Ascending aorta (tissue), 2 donors: ENCODE measurements at regions not wholly inside any gene's neighbourhood (a gene's known extent, or its start where the extent isn't known, plus 50 kb on each side); places are given as distances from the start of the nearest gene placed in this dataset.

Source experiments
- DNase-seq, 2 donors: peaks; one replicate each; pipeline ENCODE4 v3.0.0-alpha.2; 2019; ENCODE audit warnings: low spot score in 2 of 2
- H3K27ac ChIP-seq, 2 donors: fragments of 200-600 bp; sonication (generic); one replicate each; pipeline ENCODE4 v1.5.1; 2016 to 2017; ENCODE audit warnings: mild to moderate bottlenecking in 1 of 2
- H3K27me3 ChIP-seq: fragments of 200-600 bp; sonication (generic); one replicate; pipeline ENCODE4 v1.5.1; 2017
- H3K36me3 ChIP-seq, 2 donors: fragments of 200-600 bp; sonication (generic); one replicate each; pipeline ENCODE4 v1.5.1; 2016
- H3K4me1 ChIP-seq, 2 donors: fragments of 200-600 bp; sonication (generic); one replicate each; pipeline ENCODE4 v1.5.1; 2016 to 2017; ENCODE audit warnings: mild to moderate bottlenecking in 1 of 2
- H3K4me3 ChIP-seq, 2 donors: fragments of 200-600 bp; sonication (generic); one replicate each; pipeline ENCODE4 v1.5.1; 2016 to 2017; ENCODE audit warnings: mild to moderate bottlenecking in 1 of 2
- H3K9me3 ChIP-seq, 2 donors: fragments of 200-600 bp; sonication (generic); one replicate each; pipeline ENCODE4 v1.5.1; 2016
- intact Hi-C: fragments of 100-400 bp; cut with DNase I; formaldehyde crosslinking; loops from one replicate; pipeline ENCODE4 v1.15.1; 2023
- TF ChIP-seq, protein P1 (sequence below), 3 experiments: fragments of 200-600 bp in 2 of 3; fragments of 450-650 bp in 1 of 3; sonication (generic) in 2 of 3; IDR thresholded peaks; one replicate each; pipeline ENCODE4 v1.5.1; 2016 to 2019; ENCODE audit warnings: antibody characterized with exemption in 3 of 3, mild to moderate bottlenecking in 1 of 3, moderate library complexity in 1 of 3

DNA sequence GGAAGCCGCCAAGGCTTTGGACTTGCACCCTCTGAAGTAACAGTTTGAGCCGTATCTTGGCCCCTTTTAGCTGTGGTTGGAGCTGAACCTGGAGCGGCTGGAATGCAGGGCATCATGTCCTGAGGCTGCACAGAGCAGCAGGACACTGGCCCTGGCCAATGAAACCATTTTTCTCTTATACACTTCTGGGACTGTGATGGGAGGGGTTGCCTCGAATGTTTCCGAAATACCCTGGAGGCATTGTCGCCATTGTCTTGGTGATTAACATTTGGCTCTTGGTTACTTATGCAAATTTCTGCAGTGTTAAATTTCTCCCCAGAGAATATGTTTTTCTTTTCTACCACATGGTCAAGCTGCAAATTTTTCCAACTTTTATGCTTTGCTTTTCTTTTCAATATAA, 137.2 kb downstream of the MAGEC1 start:
- intact Hi-C loops = no loop called here
- DNase-seq = no peak
- Histone ChIP-seq H3K27me3 (no peaks in the 10 kb centered on the region), H3K9me3 (no peaks in the 10 kb centered on the region), H3K4me1 (no peaks in the 10 kb centered on the region), H3K36me3 (no peaks in the 10 kb centered on the region), H3K4me3 (no peak overlapping the region), H3K27ac (no peak overlapping the region)
- TF ChIP-seq, protein P1, sequence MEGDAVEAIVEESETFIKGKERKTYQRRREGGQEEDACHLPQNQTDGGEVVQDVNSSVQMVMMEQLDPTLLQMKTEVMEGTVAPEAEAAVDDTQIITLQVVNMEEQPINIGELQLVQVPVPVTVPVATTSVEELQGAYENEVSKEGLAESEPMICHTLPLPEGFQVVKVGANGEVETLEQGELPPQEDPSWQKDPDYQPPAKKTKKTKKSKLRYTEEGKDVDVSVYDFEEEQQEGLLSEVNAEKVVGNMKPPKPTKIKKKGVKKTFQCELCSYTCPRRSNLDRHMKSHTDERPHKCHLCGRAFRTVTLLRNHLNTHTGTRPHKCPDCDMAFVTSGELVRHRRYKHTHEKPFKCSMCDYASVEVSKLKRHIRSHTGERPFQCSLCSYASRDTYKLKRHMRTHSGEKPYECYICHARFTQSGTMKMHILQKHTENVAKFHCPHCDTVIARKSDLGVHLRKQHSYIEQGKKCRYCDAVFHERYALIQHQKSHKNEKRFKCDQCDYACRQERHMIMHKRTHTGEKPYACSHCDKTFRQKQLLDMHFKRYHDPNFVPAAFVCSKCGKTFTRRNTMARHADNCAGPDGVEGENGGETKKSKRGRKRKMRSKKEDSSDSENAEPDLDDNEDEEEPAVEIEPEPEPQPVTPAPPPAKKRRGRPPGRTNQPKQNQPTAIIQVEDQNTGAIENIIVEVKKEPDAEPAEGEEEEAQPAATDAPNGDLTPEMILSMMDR (IDR thresholded peaks at IDR 0.05) = no peak

DNA sequence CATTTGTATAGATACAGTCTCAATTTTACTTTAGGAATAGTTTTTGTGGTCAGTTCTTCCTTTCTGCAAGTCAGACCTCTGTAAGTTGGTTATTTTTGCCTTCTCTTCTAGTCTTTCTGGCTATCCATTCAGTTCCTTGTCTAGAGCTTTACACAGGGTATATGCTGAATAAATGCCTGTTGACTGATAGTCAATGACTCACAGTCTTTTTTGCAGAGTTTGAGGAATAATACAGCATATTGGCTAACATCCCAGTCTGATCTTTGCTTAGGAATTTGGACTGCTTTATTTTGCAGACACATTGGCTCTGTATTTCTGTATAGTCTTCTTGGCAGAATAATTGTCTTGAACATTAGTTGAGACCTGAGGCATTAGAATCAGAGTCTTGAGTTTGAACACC, 132.4 kb downstream of the MAGEC1 start:
- Histone ChIP-seq H3K4me1 (no peaks in the 10 kb centered on the region), H3K4me3 (no peak overlapping the region), H3K27me3 (no peaks in the 10 kb centered on the region), H3K27ac (no peak overlapping the region), H3K9me3 (no peaks in the 10 kb centered on the region), H3K36me3 (no peaks in the 10 kb centered on the region)
- intact Hi-C loops = no loop called here
- DNase-seq = no peak
- TF ChIP-seq, protein P1 (IDR thresholded peaks at IDR 0.05) = no peak

DNA sequence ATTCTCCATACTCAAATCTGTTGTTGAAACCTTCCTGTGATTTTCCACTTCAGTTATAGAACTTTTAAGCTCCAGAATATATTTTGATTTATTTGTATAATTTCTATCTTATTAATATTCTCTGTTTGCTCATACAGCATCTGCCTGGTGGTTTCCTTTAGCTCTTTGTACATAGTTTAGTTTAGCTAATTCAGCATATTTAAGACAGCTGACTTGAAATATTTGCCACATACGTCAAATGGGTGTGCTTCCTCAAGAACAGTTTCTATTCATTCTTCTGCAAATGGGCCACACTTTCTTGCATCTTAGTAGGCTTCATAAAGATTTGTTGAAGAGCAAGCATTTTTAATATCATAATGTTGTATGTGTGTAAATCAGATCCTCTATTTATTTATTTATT, 101.8 kb downstream of the MAGEC1 start:
- no peaks in the 10 kb centered on the region for H3K9me3 ChIP-seq
- intact Hi-C loops = no loop called here
- no peaks in the 10 kb centered on the region for H3K4me1 ChIP-seq
- no peaks in the 10 kb centered on the region for H3K27me3 ChIP-seq
- H3K27ac ChIP-seq = no peak overlapping the region
- no peak for DNase-seq
- no peak overlapping the region for H3K4me3 ChIP-seq
- TF ChIP-seq, protein P1 (IDR thresholded peaks at IDR 0.05) = no peak
- H3K36me3 ChIP-seq = no peaks in the 10 kb centered on the region

DNA sequence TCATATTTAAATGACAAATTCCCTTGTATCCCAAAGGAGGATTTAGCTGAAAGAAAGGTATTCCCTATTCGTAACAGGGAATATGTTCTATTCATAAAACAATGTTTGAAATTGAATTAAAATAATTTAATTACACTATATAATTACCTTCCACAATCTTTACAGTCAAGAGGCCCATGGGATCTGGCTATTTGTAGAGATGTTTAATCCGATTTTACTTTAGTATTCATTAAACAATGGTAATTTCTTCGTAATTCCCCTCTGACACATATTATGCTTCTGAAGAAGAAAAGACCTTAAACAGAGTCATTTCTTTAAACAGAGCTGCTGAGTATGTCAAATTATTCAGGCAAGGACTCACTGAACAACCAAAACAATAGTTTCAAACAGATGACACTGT, 98.8 kb downstream of the MAGEC1 start:
- Histone ChIP-seq H3K27ac (no peak overlapping the region), H3K36me3 (no peaks in the 10 kb centered on the region), H3K4me1 (no peaks in the 10 kb centered on the region), H3K4me3 (no peak overlapping the region), H3K27me3 (no peaks in the 10 kb centered on the region), H3K9me3 (no peaks in the 10 kb centered on the region)
- intact Hi-C loops = no loop called here
- TF ChIP-seq, protein P1 (IDR thresholded peaks at IDR 0.05) = no peak
- DNase-seq = no peak

DNA sequence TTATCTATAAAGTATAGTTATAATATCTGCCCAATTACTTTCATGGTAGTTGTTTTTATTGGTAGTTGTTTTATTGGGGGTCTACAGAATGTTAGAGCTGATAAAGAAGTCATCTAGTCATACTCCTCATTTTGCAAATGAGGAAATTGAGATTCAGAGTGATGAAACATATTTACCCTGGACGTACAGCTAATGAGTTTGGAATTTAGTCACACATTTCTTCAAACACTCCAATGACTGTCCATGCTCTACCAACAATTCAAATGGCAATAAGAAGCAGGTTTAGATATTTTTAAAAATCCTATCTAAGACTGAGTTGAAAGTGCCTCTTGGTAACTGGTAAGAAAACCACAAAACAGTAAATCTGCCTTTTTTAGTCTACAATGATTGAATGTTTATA, 98.2 kb downstream of the MAGEC1 start:
- no peaks in the 10 kb centered on the region for H3K4me1 ChIP-seq
- no peak overlapping the region for H3K27ac ChIP-seq
- TF ChIP-seq, protein P1 (IDR thresholded peaks at IDR 0.05) = no peak
- no peaks in the 10 kb centered on the region for H3K9me3 ChIP-seq
- no peaks in the 10 kb centered on the region for H3K36me3 ChIP-seq
- H3K4me3 ChIP-seq = no peak overlapping the region
- no peak for DNase-seq
- intact Hi-C loops = no loop called here
- H3K27me3 ChIP-seq = no peaks in the 10 kb centered on the region

DNA sequence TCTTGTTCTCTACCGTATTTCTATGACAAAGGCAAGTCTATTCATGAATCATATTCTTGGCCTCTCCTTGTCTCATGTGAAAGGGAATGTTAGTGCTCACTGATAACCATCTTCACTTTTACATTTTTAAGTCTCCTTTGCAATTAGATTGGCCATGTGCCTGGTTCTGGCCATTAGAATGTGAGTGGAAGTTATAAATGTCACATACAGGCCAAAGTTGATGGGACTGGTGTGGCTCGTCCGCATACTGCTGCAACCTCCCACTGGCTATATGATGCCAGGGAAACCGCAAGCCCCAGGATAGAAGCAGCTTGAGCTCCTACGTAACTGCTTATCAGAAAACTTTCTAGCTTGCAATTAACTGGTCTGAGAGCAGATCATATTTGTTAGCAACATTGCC, 86.1 kb downstream of the MAGEC1 start:
- Histone ChIP-seq H3K36me3 (no peaks in the 10 kb centered on the region), H3K4me1 (no peaks in the 10 kb centered on the region), H3K27ac (peak overlapping the region in 1 of 2 donors; percentile 2), H3K27me3 (no peaks in the 10 kb centered on the region), H3K4me3 (no peak overlapping the region), H3K9me3 (no peaks in the 10 kb centered on the region)
- TF ChIP-seq, protein P1 (IDR thresholded peaks at IDR 0.05) = no peak
- DNase-seq = no peak
- intact Hi-C loops = no loop called here
